Mesenchymal stem cell (in vitro differentiated cells and primary cell): ENCODE measurements at regions not wholly inside any gene's neighbourhood (a gene's known extent, or its start where the extent isn't known, plus 50 kb on each side); places are given as distances from the start of the nearest gene placed in this dataset.

ENCODE experiments used
- DNase-seq: peaks from one replicate; pipeline ENCODE4 v3.0.0-alpha.2; 2013
- H2AFZ ChIP-seq: one replicate; pipeline ENCODE4 v1.6.1; 2013; ENCODE audit warnings: low read depth, mild to moderate bottlenecking, control low read depth, inconsistent platforms, low read length, moderate library complexity
- H2AK5ac ChIP-seq: 2 replicates; pipeline ENCODE4 v1.6.1; 2013; ENCODE audit warnings: low read length, moderate library complexity, mild to moderate bottlenecking, inconsistent platforms; ENCODE audit not compliant: severe bottlenecking
- H2BK120ac ChIP-seq: one replicate; pipeline ENCODE4 v1.6.1; 2013; ENCODE audit warnings: low read depth, mild to moderate bottlenecking, inconsistent platforms, low read length, moderate library complexity
- H2BK12ac ChIP-seq, 2 experiments: one replicate each; pipeline ENCODE4 v1.6.1; 2013; ENCODE audit warnings: inconsistent platforms in 2 of 2, low read length in 2 of 2, mild to moderate bottlenecking in 2 of 2, moderate library complexity in 2 of 2, control low read depth in 1 of 2
- H2BK15ac ChIP-seq: one replicate; pipeline ENCODE4 v1.6.1; 2013; ENCODE audit warnings: mild to moderate bottlenecking, low read depth, inconsistent platforms; ENCODE audit not compliant: poor library complexity, severe bottlenecking
- H2BK5ac ChIP-seq: 2 replicates; pipeline ENCODE4 v1.6.1; 2013; ENCODE audit warnings: low read depth, mild to moderate bottlenecking, low read length, control low read depth, inconsistent platforms; ENCODE audit not compliant: poor library complexity, severe bottlenecking
- H3K14ac ChIP-seq, 2 experiments: one replicate each; pipeline ENCODE4 v1.6.1; 2013; ENCODE audit warnings: inconsistent platforms in 2 of 2, low read length in 2 of 2, control low read depth in 1 of 2, mild to moderate bottlenecking in 1 of 2, moderate library complexity in 1 of 2
- H3K18ac ChIP-seq, 2 experiments: one replicate each; pipeline ENCODE4 v1.6.1; 2013; ENCODE audit warnings: inconsistent platforms in 2 of 2, low read length in 2 of 2, control low read depth in 1 of 2, low read depth in 1 of 2, mild to moderate bottlenecking in 1 of 2
- H3K23ac ChIP-seq, 2 experiments: one replicate each; pipeline ENCODE4 v1.6.1; 2013; ENCODE audit warnings: inconsistent platforms in 2 of 2, low read length in 2 of 2, mild to moderate bottlenecking in 2 of 2, moderate library complexity in 2 of 2, control low read depth in 1 of 2
- H3K27ac ChIP-seq: 2 replicates; pipeline ENCODE4 v1.5.1; 2013; ENCODE audit warnings: mild to moderate bottlenecking, moderate library complexity, low read length, control low read depth, inconsistent platforms; ENCODE audit not compliant: poor library complexity, severe bottlenecking
- H3K27me3 ChIP-seq, 2 experiments: 2 replicates each; pipeline versions ENCODE4 v1.6.1 to v1.7.0; 2013; ENCODE audit warnings: low read length in 2 of 2, mild to moderate bottlenecking in 2 of 2, moderate library complexity in 2 of 2, control low read depth in 1 of 2, inconsistent platforms in 1 of 2; ENCODE audit not compliant: control insufficient read depth in 1 of 2, insufficient read depth in 1 of 2
- H3K36me3 ChIP-seq, 2 experiments: 2 replicates each; pipeline versions ENCODE4 v1.6.1 to v1.7.0; 2013; ENCODE audit warnings: low read length in 2 of 2, control low read depth in 1 of 2, inconsistent platforms in 1 of 2, low read depth in 1 of 2, mild to moderate bottlenecking in 1 of 2; ENCODE audit not compliant: insufficient read depth in 2 of 2, control insufficient read depth in 1 of 2
- H3K4ac ChIP-seq, 2 experiments: one replicate each; pipeline ENCODE4 v1.6.1; 2013; ENCODE audit warnings: inconsistent platforms in 2 of 2, low read length in 2 of 2, mild to moderate bottlenecking in 2 of 2, moderate library complexity in 2 of 2, control low read depth in 1 of 2, low read depth in 1 of 2
- H3K4me1 ChIP-seq: 2 replicates; pipeline ENCODE4 v1.6.1; 2013; ENCODE audit warnings: low read depth, low read length, control low read depth; ENCODE audit not compliant: control insufficient read depth, insufficient read depth
- H3K4me2 ChIP-seq: 2 replicates; pipeline ENCODE4 v1.6.1; 2013; ENCODE audit warnings: low read length, mild to moderate bottlenecking, inconsistent platforms; ENCODE audit not compliant: poor library complexity, severe bottlenecking
- H3K4me3 ChIP-seq, 2 experiments: 2 replicates each; pipeline versions ENCODE4 v1.5.1 to v1.7.0; 2013; ENCODE audit warnings: low read length in 2 of 2, mild to moderate bottlenecking in 2 of 2, control low read depth in 1 of 2, low read depth in 1 of 2; ENCODE audit not compliant: insufficient read depth in 1 of 2
- H3K79me1 ChIP-seq: replicated peaks from 2 replicates; pipeline ENCODE4 v1.6.1; 2013; ENCODE audit warnings: mild to moderate bottlenecking, control low read depth, low read length, inconsistent platforms; ENCODE audit not compliant: poor library complexity, severe bottlenecking
- H3K9ac ChIP-seq: 2 replicates; pipeline ENCODE4 v1.7.0; 2013; ENCODE audit warnings: mild to moderate bottlenecking, low read length, moderate library complexity
- H3K9me3 ChIP-seq: 2 replicates; pipeline ENCODE4 v1.7.0; 2013; ENCODE audit warnings: mild to moderate bottlenecking, low read length; ENCODE audit not compliant: control insufficient read depth
- H4K8ac ChIP-seq: one replicate; pipeline ENCODE4 v1.6.1; 2013; ENCODE audit warnings: inconsistent platforms, mild to moderate bottlenecking, low read length, moderate library complexity
- H4K91ac ChIP-seq: one replicate; pipeline ENCODE4 v1.6.1; 2013; ENCODE audit warnings: mild to moderate bottlenecking, low read length, inconsistent platforms
- WGBS: methylation state at CpG from one replicate; pipeline ENCODE4 v1.1.7; 2013; ENCODE audit warnings: mixed read lengths; 5-methylcytosine and 5-hydroxymethylcytosine counted together

GRCh38 chr13:74569251-74569650 lies 435.0 kb upstream of the KLF12 start:
- DNase-seq = no peak
- no peak overlapping the region for H2BK120ac ChIP-seq
- H3K4me3 ChIP-seq = no peak overlapping the region
- H2BK12ac ChIP-seq = no peak overlapping the region
- H3K4me1 ChIP-seq = no peaks in the 10 kb centered on the region
- no peak overlapping the region for H2AK5ac ChIP-seq
- no peak overlapping the region for H3K4me2 ChIP-seq
- no peak overlapping the region for H2BK15ac ChIP-seq
- H3K4ac ChIP-seq = no peak overlapping the region
- H3K14ac ChIP-seq = no peak overlapping the region
- no peak overlapping the region for H3K18ac ChIP-seq
- H3K27me3 ChIP-seq = no peaks in the 10 kb centered on the region
- no peaks in the 10 kb centered on the region for H3K9me3 ChIP-seq
- H3K79me1 ChIP-seq = no peaks in the 10 kb centered on the region
- no peaks in the 10 kb centered on the region for H3K36me3 ChIP-seq
- H4K8ac ChIP-seq = no peak overlapping the region
- H3K9ac ChIP-seq = no peak overlapping the region
- no peak overlapping the region for H3K27ac ChIP-seq
- no peak overlapping the region for H3K23ac ChIP-seq
- 0% methylated on average over 1 of the region's 1 CpG for WGBS
- no peak overlapping the region for H2BK5ac ChIP-seq
- H4K91ac ChIP-seq = no peak overlapping the region
- no peak overlapping the region for H2AFZ ChIP-seq

GRCh38 chr13:74567485-74567884 lies 433.3 kb upstream of the KLF12 start:
- Histone ChIP-seq H3K18ac (no peak overlapping the region), H3K27me3 (no peaks in the 10 kb centered on the region), H2BK120ac (no peak overlapping the region), H3K23ac (no peak overlapping the region), H2BK12ac (no peak overlapping the region), H3K4ac (no peak overlapping the region), H3K27ac (no peak overlapping the region), H3K36me3 (no peaks in the 10 kb centered on the region), H3K9me3 (no peaks in the 10 kb centered on the region), H3K79me1 (no peaks in the 10 kb centered on the region), H3K4me3 (no peak overlapping the region), H3K9ac (no peak overlapping the region), H4K91ac (no peak overlapping the region), H4K8ac (no peak overlapping the region), H3K4me1 (no peaks in the 10 kb centered on the region), H2BK5ac (no peak overlapping the region), H2AFZ (no peak overlapping the region), H3K14ac (no peak overlapping the region), H2AK5ac (no peak overlapping the region), H3K4me2 (no peak overlapping the region), H2BK15ac (no peak overlapping the region)
- 100% methylated on average over 1 of the region's 3 CpGs for WGBS
- no peak for DNase-seq

- Histone ChIP-seq H3K23ac (no peak overlapping the region), H3K9ac (no peak overlapping the region), H4K91ac (no peak overlapping the region), H3K18ac (no peak overlapping the region), H2BK15ac (no peak overlapping the region), H2AFZ (no peak overlapping the region), H2BK5ac (no peak overlapping the region), H2AK5ac (no peak overlapping the region), H3K36me3 (no peaks in the 10 kb centered on the region), H3K4me1 (no peaks in the 10 kb centered on the region), H3K27ac (no peak overlapping the region), H3K4me3 (no peak overlapping the region), H4K8ac (no peak overlapping the region), H2BK12ac (no peak overlapping the region), H3K9me3 (no peaks in the 10 kb centered on the region), H3K14ac (no peak overlapping the region), H3K27me3 (no peaks in the 10 kb centered on the region), H2BK120ac (no peak overlapping the region), H3K4ac (no peak overlapping the region), H3K4me2 (no peak overlapping the region), H3K79me1 (no peaks in the 10 kb centered on the region)
- WGBS = 100% methylated on average over 1 of the region's 1 CpG
- DNase-seq = no peak
These were observed 428.2 kb upstream of the KLF12 start for GRCh38 chr13:74562381-74562780.

GRCh38 chr13:74561155-74561554 lies 427.0 kb upstream of the KLF12 start:
- no peaks in the 10 kb centered on the region for H3K79me1 ChIP-seq
- H4K91ac ChIP-seq = no peak overlapping the region
- no peak overlapping the region for H3K9ac ChIP-seq
- H2AFZ ChIP-seq = no peak overlapping the region
- no peak overlapping the region for H2BK15ac ChIP-seq
- no peak overlapping the region for H3K4ac ChIP-seq
- H2BK5ac ChIP-seq = no peak overlapping the region
- H3K36me3 ChIP-seq = no peaks in the 10 kb centered on the region
- no peak overlapping the region for H3K14ac ChIP-seq
- H3K18ac ChIP-seq = no peak overlapping the region
- H2BK120ac ChIP-seq = no peak overlapping the region
- H3K27me3 ChIP-seq = no peaks in the 10 kb centered on the region
- H3K9me3 ChIP-seq = no peaks in the 10 kb centered on the region
- H2BK12ac ChIP-seq = no peak overlapping the region
- no peak overlapping the region for H3K4me3 ChIP-seq
- H3K4me1 ChIP-seq = no peaks in the 10 kb centered on the region
- no peak overlapping the region for H2AK5ac ChIP-seq
- H3K23ac ChIP-seq = no peak overlapping the region
- no peak for DNase-seq
- no peak overlapping the region for H3K27ac ChIP-seq
- H4K8ac ChIP-seq = no peak overlapping the region
- H3K4me2 ChIP-seq = no peak overlapping the region
